PFSK-1 (cell line): ENCODE measurements at regions not wholly inside any gene's neighbourhood (a gene's known extent, or its start where the extent isn't known, plus 50 kb on each side); places are given as distances from the start of the nearest gene placed in this dataset.

Experiments
- FOXP2 ChIP-seq: optimal IDR thresholded peaks from 2 replicates; pipeline ENCODE3; 2011; ENCODE audit warnings: borderline replicate concordance, control low read depth, inconsistent platforms; ENCODE audit not compliant: insufficient read depth; ENCODE audit errors: extremely low read length, extremely low read depth
- POLR2AphosphoS5 ChIP-seq: IDR thresholded peaks from 2 replicates; pipeline ENCODE4 v1.6.1; 2012; ENCODE audit warnings: low read depth, mild to moderate bottlenecking, control low read depth, low read length, moderate library complexity
- REST ChIP-seq, 2 experiments: IDR thresholded peaks; 2 replicates each; pipeline versions ENCODE4 v1.6.1 to v1.8.0; 2011 to 2012; ENCODE audit warnings: low read depth in 2 of 2, low read length in 2 of 2, control low read depth in 1 of 2, inconsistent platforms in 1 of 2, mild to moderate bottlenecking in 1 of 2, moderate library complexity in 1 of 2; ENCODE audit not compliant: insufficient read depth in 1 of 2
- SIN3A ChIP-seq: IDR thresholded peaks from 2 replicates; pipeline ENCODE4 v1.6.1; 2012; ENCODE audit warnings: mild to moderate bottlenecking, low read length, moderate library complexity, borderline replicate concordance; ENCODE audit not compliant: insufficient read depth
- TAF1 ChIP-seq: IDR thresholded peaks from 2 replicates; pipeline ENCODE4 v1.6.1; 2012; ENCODE audit warnings: low read length, control low read depth, borderline replicate concordance; ENCODE audit not compliant: insufficient read depth

- TF ChIP-seq FOXP2 = no peak
- TF ChIP-seq REST (IDR thresholded peaks at IDR 0.05; ENCODE audit: insufficient read depth in 1 of 2, low read depth in 2 of 2, low read length in 2 of 2) = no peak
- no peak for TF ChIP-seq TAF1
- no peak for TF ChIP-seq POLR2AphosphoS5
- TF ChIP-seq SIN3A = no peak
These were observed 106.1 kb upstream of the KMT2C start for GRCh38 chr7:152541892-152542291.

GRCh38 chr7:152537639-152538038 is 101.8 kb upstream of the KMT2C start:
- TF ChIP-seq POLR2AphosphoS5 (no peak), SIN3A (no peak), FOXP2 (no peak), REST (IDR thresholded peaks at IDR 0.05; ENCODE audit: insufficient read depth in 1 of 2, low read depth in 2 of 2, low read length in 2 of 2) (no peak)

- no peak for TF ChIP-seq SIN3A
- no peak for TF ChIP-seq FOXP2
- no peak for TF ChIP-seq POLR2AphosphoS5
- no peak for TF ChIP-seq TAF1
- no peak for TF ChIP-seq REST (IDR thresholded peaks at IDR 0.05; ENCODE audit: insufficient read depth in 1 of 2, low read depth in 2 of 2, low read length in 2 of 2)
These were observed 92.8 kb upstream of the KMT2C start for GRCh38 chr7:152528612-152529011.

GRCh38 chr7:152527610-152528032 is 91.8 kb upstream of the KMT2C start:
- TF ChIP-seq POLR2AphosphoS5 (no peak), SIN3A (no peak), FOXP2 (no peak), REST (IDR thresholded peaks at IDR 0.05; ENCODE audit: insufficient read depth in 1 of 2, low read depth in 2 of 2, low read length in 2 of 2) (no peak), TAF1 (no peak)

GRCh38 chr7:152523916-152524315 is 88.1 kb upstream of the KMT2C start:
- no peak for TF ChIP-seq SIN3A
- TF ChIP-seq FOXP2 = no peak
- TF ChIP-seq REST (IDR thresholded peaks at IDR 0.05; ENCODE audit: insufficient read depth in 1 of 2, low read depth in 2 of 2, low read length in 2 of 2) = no peak
- TF ChIP-seq TAF1 = no peak
- TF ChIP-seq POLR2AphosphoS5 = no peak
